HG03139 (cell line): ENCODE measurements at regions not wholly inside any gene's neighbourhood (a gene's known extent, or its start where the extent isn't known, plus 50 kb on each side); places are given as distances from the start of the nearest gene placed in this dataset.
A peak's percentile ranks its signal among the peaks of the same experiment; 100 is the strongest.
"Not testable (repeated sequence)": the region's sequence is repeated elsewhere in the genome, so short reads cannot be mapped to it uniquely, and the experiment has no call there.

Experiments used
- ATAC-seq: cut with Tn5 transposase; IDR thresholded peaks from one replicate; pipeline ENCODE4 v1.9.1; 2021; ENCODE audit not compliant: unreplicated experiment

DNA sequence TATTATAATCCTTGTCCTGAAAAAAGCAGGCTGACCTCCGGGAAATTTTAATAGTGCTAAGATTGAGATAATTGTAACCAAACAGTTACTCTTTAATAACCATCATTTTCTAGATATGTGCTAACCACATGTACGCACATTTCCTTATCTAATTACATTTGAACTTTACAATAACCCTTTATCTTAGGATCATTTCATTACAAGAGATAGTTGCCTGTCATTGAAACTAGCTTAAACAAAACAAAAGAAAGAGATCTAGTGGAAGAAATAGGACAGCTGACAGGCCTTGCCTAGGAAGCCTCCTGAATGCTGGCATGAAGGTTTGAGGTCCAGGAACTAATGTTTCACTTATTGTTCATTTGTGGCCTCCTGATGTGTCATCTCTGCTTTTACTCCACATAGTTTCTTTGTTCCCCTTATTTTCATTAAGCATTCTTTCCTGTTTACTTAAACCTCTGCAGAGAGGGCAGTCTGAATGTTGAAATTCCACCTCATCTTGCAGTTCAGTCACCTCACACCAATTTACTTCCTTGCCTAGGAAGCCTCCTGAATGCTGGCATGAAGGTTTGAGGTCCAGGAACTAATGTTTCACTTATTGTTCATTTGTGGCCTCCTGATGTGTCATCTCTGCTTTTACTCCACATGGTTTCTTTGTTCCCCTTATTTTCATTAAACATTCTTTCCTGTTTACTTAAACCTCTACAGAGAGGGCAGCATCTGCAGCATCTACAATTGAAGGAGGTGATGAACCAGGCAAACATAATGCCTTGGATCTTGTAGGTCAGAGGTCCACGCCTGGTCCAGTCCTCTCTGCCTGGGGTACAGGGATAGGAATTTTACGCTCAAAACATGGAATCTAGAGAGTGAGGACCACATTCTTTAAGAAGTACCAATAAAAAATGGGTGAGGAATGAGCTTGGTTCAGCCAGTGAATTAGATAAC, 247.5 kb downstream of the SPATA31A6 start:
- ATAC-seq: not testable (repeated sequence)

- not testable (repeated sequence) for ATAC-seq
Observed at GRCh38 chr9:42431616-42432010, 248.2 kb downstream of the SPATA31A6 start.

GRCh38 chr9:42434844-42435714, 251.6 kb downstream of the SPATA31A6 start:
- not testable (repeated sequence) for ATAC-seq

- ATAC-seq: not testable (repeated sequence)
Observed at GRCh38 chr9:42435715-42436342, 252.4 kb downstream of the SPATA31A6 start.

- ATAC-seq: not testable (repeated sequence)
Observed at GRCh38 chr9:42437057-42437759, 253.7 kb downstream of the SPATA31A6 start.

- not testable (repeated sequence) for ATAC-seq
Observed at GRCh38 chr9:42442680-42443079, 259.2 kb downstream of the SPATA31A6 start.

GRCh38 chr9:42443414-42443813, 260.0 kb downstream of the SPATA31A6 start:
- ATAC-seq: peak; percentile 59

DNA sequence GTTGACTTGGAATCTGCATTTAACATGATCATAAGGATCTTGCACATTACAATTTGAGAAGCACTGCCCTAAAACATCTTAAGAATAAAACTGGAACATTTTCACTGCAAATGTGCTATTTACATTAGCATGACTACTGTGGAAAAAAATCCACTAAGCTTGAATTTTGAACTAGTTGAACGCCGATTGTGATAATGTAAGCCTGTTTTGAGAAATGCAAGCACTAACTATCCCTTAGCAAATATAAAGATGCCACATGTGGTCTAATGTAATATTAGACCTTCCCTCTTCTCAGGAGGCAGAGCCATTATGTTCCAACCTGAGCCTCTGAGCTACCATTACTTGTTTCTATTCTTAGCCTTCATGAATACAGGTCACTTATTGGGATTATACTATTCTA, 278.0 kb downstream of the SPATA31A6 start:
- ATAC-seq: not testable (repeated sequence)

- ATAC-seq: not testable (repeated sequence)
Observed at GRCh38 chr9:42461863-42462262, 278.4 kb downstream of the SPATA31A6 start.

GRCh38 chr9:42463981-42464380, 280.5 kb downstream of the SPATA31A6 start:
- ATAC-seq: not testable (repeated sequence)

GRCh38 chr9:42470577-42470976, 287.1 kb downstream of the SPATA31A6 start:
- not testable (repeated sequence) for ATAC-seq

DNA sequence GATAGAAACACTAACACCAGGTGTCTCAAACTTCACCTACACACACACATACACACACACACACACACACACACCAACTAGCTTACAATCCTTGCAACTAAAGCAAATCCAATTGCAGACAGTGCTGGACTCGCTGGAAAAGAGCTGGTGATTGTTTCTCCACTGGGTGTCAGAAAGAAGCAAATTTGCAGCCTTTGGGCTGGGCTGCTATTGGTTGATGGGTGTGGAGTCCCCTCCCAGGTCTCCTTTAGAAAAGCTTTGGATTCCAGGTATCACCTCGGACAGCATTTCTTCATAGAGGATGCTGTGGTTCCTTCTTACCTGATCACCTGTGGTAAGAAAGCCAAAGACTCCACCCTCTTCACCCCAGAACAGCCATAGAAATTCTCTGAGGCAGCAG, 307.5 kb downstream of the SPATA31A6 start:
- not testable (repeated sequence) for ATAC-seq

DNA sequence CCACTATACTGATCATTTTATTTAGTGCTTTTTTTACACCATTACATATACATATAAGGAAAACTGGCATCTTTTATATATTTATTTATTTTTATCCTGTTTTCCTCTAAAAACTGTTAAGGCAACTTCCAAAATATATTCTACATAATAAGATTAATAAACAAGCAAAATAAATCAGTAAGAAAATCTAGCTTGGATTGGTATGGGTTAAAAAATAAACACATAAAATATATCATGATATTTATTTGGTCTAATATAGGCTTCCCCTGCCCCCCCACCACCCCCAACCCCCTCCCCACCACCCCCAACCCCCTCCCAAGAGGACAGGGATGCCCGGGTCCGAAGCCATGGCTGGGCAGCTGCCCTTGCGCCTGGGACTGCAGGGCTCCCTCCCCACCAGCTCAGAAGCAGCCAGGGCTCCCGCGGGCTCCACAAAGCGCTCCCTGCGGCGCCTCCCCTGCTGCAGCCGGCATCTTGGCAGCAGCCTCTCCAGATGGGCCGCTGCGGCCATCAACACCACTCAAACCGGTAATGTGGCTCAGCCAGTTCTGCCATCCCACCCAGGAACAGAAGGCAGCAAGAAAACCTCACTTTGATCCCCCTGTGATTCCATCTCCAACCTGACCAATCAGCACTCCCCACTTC, 319.3 kb downstream of the SPATA31A6 start:
- ATAC-seq: not testable (repeated sequence)

GRCh38 chr9:42508111-42508510, 324.7 kb downstream of the SPATA31A6 start:
- not testable (repeated sequence) for ATAC-seq

DNA sequence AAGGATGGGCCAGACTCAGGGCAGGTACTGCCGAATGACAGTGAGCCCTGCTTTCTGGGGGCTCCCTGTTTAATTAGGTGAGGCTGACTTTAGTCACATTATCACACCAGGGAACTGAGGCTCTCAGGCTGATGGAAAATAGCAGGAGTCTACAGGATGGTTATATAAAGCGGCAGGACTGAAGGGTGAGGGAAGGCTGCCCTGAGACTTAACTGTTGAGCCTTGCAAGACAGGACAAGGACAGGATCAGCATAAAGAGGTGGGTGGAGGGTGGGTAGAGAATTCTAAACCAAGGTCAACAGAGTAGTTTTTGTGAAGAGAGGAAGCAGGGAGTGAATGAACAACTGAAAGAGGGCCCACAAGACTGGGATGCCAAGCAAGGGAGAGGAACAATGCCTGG, 330.1 kb downstream of the SPATA31A6 start:
- not testable (repeated sequence) for ATAC-seq

DNA sequence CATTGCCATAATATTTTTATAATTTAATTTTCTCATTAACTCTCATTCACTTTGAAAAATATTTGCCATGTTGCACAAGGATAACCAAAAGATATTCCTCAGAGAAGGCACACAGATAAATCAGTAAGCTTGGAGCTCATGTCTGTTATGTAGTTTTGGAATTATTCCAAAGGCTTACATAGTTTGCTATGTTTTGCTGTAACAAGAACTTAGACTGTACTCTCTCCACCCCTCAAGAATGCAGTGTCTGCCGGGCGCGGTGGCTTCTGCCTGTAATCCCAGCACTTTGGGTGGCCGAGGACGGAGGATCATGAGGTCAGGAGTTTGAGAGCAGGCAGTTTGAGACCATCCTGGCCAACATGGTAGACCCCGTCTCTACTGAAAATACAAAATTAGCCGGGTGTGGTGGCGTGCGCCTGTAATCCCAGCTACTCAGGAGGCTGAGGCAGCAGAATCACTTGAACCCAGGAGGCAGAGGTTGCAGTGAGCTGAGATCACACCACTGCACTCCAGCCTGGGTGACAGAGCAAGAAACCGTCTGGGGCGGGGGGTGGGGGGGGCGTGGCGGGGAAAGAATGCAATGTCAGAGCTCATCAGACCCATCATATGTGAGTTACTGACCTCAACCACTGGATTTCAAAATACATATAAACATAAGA, 351.0 kb downstream of the SPATA31A6 start:
- not testable (repeated sequence) for ATAC-seq

DNA sequence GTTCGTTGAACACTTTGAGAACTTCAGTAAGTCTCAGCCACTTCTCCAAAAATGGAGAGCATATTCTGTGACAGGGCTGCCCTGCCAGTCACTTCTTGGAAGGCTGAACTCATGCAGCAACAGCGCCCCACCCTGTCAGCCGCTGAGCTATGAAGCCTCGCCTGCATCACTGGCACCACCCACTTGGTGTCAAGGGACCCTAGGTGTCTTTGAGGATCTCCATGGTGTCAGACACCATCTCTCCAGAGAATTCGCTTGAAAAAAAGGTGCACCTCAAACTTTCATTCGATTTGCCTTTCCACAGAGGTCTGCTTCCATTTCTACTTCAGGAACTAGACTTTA, 351.5 kb downstream of the SPATA31A6 start:
- ATAC-seq: not testable (repeated sequence)

DNA sequence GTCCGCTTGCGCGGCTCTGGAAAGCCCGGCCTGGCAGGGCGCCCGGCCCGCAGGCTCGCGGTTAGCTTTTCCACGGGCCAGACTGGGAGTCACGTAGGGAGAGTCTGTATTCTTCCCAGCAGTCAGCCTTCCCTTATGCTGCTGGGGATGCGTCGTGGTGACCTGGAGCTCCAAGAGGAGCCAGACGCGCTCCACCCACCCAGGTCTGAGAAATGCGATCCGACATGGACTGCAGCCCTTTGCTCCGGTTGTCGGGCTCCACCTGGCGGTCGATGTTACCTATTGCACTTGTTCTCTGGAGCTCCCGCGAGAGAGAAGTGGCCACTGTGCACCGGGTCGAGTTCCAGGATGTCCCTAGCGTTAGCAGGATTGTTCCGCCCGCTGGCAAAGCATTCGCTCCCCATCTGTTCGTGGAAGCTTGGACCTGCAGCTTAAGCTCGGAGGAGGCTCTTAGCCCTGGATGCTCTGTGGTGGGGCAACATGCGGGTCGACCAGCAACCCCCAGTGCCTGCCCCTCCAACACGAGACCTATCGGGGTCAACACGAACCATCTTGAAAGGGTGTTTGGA, 367.4 kb downstream of the SPATA31A6 start:
- ATAC-seq: not testable (repeated sequence)

- ATAC-seq: not testable (repeated sequence)
Observed at GRCh38 chr9:42568530-42568929, 385.1 kb downstream of the SPATA31A6 start.
